Type B pancreatic cell (in vitro differentiated cells): ENCODE measurements at regions not wholly inside any gene's neighbourhood (a gene's known extent, or its start where the extent isn't known, plus 50 kb on each side); places are given as distances from the start of the nearest gene placed in this dataset.

Experiments used
- DNase-seq: peaks from one replicate; pipeline ENCODE4 v3.0.0; 2021; ENCODE audit warnings: mixed read lengths; ENCODE audit not compliant: unreplicated experiment; ENCODE audit errors: extremely low spot score
- H3K27ac Mint-ChIP-seq: 2 replicates; pipeline ENCODE4 v1.8.0; 2021; ENCODE audit warnings: mild to moderate bottlenecking, mixed read lengths
- H3K27me3 Mint-ChIP-seq: 2 replicates; pipeline ENCODE4 v1.8.0; 2021; ENCODE audit warnings: mixed read lengths
- H3K36me3 Mint-ChIP-seq: 2 replicates; pipeline ENCODE4 v1.8.0; 2021; ENCODE audit warnings: mixed read lengths
- H3K4me1 Mint-ChIP-seq: one replicate; pipeline ENCODE4 v1.8.0; 2021; ENCODE audit warnings: mixed read lengths; ENCODE audit not compliant: unreplicated experiment
- H3K4me3 Mint-ChIP-seq: 2 replicates; pipeline ENCODE4 v1.8.0; 2021; ENCODE audit warnings: mild to moderate bottlenecking, mixed read lengths
- H3K9me3 Mint-ChIP-seq: 2 replicates; pipeline ENCODE4 v1.8.0; 2021; ENCODE audit warnings: mixed read lengths
- TF ChIP-seq, protein P1 (sequence below): fragments of 200-600 bp; sonication (generic); conservative IDR thresholded peaks from 2 replicates; pipeline ENCODE4 v1.5.0; 2021; ENCODE audit warnings: antibody characterized with exemption, mild to moderate bottlenecking

DNA sequence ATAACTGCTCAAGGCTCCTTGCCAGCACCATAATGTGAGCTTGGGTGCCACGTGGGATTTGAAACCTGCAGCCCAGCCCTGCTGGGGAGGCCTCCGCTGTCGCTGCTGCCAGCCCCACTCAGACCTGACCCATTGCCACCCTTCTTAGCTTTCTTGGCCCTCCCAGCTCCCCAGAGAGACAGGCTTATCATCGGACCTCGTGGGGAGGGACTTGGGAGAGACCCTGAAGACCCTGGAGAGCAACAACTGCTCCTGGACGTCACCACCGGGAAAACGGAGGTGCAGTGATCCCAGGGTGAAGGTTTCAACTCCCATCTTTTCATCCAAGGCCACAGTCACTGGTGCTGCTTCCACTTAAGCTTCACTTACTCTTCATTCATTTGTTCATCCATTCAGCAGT lies 596.1 kb downstream of the PTPRU start:
- DNase-seq = no peak
- Mint-ChIP-seq H3K27ac (no peak overlapping the region), H3K27me3 (peaks cover 24% of the 10 kb centered on the region), H3K4me1 (no peaks in the 10 kb centered on the region), H3K36me3 (no peaks in the 10 kb centered on the region), H3K4me3 (no peak overlapping the region), H3K9me3 (no peaks in the 10 kb centered on the region)
- TF ChIP-seq, protein P1, sequence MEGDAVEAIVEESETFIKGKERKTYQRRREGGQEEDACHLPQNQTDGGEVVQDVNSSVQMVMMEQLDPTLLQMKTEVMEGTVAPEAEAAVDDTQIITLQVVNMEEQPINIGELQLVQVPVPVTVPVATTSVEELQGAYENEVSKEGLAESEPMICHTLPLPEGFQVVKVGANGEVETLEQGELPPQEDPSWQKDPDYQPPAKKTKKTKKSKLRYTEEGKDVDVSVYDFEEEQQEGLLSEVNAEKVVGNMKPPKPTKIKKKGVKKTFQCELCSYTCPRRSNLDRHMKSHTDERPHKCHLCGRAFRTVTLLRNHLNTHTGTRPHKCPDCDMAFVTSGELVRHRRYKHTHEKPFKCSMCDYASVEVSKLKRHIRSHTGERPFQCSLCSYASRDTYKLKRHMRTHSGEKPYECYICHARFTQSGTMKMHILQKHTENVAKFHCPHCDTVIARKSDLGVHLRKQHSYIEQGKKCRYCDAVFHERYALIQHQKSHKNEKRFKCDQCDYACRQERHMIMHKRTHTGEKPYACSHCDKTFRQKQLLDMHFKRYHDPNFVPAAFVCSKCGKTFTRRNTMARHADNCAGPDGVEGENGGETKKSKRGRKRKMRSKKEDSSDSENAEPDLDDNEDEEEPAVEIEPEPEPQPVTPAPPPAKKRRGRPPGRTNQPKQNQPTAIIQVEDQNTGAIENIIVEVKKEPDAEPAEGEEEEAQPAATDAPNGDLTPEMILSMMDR = no peak

DNA sequence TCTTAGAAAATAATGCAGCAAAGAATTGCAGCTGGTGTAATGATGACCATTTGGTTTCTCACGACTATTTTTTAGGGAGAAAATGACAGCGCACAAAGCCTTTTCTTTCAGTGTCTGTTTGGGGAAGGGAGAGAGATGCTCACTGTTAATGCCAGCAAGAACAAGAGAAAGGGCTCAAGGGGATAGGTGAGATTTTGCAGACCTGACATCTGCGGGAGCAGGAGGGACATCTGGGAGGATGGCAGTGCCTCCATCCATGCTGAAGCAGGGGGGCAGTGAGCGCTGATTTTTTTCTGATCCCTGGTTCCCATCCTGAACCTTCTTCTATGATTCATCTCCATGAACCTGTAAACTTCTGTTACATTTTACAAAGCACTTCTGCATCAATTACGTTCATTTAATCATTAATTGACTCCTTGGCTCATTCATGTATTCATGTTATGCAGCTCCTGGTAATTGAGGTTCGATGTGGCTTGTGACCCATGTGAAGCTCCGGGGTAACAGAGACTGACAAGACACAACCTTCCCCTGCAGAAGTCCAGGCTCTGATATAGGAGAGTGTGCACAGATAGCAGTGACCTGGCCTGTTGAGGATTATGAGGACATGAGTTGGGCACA lies 595.3 kb downstream of the PTPRU start:
- TF ChIP-seq, protein P1 = no peak
- H3K9me3 Mint-ChIP-seq = no peaks in the 10 kb centered on the region
- peaks cover 24% of the 10 kb centered on the region for H3K27me3 Mint-ChIP-seq
- H3K36me3 Mint-ChIP-seq = no peaks in the 10 kb centered on the region
- no peaks in the 10 kb centered on the region for H3K4me1 Mint-ChIP-seq
- H3K4me3 Mint-ChIP-seq = no peak overlapping the region
- H3K27ac Mint-ChIP-seq = no peak overlapping the region
- no peak for DNase-seq

DNA sequence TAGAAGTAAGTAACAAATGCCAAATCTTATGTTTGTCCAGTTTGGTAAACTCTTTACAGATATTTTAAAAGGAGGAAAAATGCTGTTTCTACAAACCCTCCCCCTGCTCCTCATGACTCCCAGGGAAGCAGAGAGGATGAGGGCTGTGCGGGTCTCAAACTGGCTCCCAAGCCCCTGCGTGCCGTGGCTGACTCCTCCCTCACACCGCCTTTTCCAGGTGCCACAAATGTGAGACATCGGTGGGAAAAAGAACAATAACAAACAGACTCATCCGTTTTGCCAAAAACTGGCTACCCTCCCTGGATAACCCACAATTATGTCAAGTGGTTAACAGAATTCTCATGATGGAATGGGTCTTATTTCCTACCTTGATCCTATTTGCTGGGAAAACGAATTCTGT lies 594.6 kb downstream of the PTPRU start:
- Mint-ChIP-seq H3K4me3 (no peak overlapping the region), H3K36me3 (no peaks in the 10 kb centered on the region), H3K27me3 (peaks cover 24% of the 10 kb centered on the region), H3K27ac (no peak overlapping the region), H3K9me3 (no peaks in the 10 kb centered on the region), H3K4me1 (no peaks in the 10 kb centered on the region)
- TF ChIP-seq, protein P1 = no peak
- no peak for DNase-seq

DNA sequence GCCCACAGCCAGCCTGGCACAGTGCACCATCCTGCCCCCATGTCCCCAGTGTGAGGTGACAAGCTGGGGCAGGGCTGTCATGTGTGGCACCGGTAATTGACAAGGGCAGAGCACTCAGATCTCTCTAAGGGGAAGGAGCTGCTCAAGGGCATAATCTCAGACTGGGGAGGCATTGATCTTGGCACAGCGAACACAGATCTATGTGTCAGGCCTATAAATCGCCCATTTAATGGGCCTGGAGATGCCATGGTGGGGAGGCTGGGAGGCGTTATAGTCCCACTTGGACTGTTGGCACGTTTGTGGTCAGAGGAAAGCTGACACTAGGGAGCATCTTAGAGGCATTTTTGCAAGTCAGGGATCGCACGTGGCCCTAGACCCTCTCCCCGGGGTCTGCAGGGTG lies 594.1 kb downstream of the PTPRU start:
- Mint-ChIP-seq H3K36me3 (no peaks in the 10 kb centered on the region), H3K4me1 (no peaks in the 10 kb centered on the region), H3K27me3 (peaks cover 23% of the 10 kb centered on the region), H3K9me3 (no peaks in the 10 kb centered on the region), H3K27ac (no peak overlapping the region), H3K4me3 (no peak overlapping the region)
- no peak for DNase-seq
- TF ChIP-seq, protein P1 = no peak

DNA sequence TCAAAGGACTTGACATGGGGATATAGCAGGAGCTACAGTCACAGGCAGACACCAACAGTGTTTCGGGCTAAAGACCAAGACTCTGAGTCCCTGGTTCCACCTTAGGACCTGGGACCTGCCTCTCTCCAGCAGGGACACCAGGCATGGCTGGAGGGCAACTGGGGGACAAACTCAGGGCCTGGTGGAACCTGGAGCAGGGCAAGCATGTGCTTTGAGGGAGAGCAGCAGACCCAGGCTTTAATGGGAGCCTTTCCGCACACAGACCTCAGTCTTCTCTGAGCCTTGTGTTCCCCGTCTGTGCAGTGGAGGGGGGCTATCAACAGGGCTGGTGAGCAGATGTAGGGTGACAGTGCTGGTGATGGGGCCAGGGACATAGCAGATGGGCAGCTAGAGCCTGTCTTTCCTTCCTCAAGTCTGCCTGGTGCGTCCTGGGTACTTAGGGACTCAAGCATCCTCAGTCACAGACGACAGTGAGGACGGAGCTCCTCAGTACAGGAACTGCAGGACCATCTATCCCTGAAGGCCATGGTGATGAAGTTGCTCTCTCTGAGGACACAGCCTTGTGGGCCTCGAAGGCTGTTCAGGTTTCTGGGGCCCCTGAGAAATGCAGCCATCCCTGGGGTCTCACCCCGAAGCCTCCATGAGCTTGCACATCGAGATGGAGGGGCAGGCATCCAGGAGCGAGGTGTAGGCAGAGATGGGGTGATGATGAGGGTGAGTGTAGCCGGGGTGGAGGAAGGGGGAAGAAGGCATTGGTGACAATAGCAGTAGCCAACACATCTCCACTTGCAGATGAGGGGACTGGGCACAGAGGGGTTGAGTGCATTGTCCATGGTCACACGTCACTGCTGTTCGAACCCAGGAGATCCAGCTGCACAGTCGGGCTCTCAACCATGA lies 593.4 kb downstream of the PTPRU start:
- Mint-ChIP-seq H3K36me3 (no peaks in the 10 kb centered on the region), H3K4me1 (no peaks in the 10 kb centered on the region), H3K4me3 (no peak overlapping the region), H3K9me3 (no peaks in the 10 kb centered on the region), H3K27me3 (peaks cover 19% of the 10 kb centered on the region), H3K27ac (no peak overlapping the region)
- DNase-seq = no peak
- TF ChIP-seq, protein P1 = no peak
